ENCODE measurements at regions not wholly inside any gene's neighbourhood (a gene's known extent, or its start where the extent isn't known, plus 50 kb on each side); places are given as distances from the start of the nearest gene placed in this dataset.

DNA sequence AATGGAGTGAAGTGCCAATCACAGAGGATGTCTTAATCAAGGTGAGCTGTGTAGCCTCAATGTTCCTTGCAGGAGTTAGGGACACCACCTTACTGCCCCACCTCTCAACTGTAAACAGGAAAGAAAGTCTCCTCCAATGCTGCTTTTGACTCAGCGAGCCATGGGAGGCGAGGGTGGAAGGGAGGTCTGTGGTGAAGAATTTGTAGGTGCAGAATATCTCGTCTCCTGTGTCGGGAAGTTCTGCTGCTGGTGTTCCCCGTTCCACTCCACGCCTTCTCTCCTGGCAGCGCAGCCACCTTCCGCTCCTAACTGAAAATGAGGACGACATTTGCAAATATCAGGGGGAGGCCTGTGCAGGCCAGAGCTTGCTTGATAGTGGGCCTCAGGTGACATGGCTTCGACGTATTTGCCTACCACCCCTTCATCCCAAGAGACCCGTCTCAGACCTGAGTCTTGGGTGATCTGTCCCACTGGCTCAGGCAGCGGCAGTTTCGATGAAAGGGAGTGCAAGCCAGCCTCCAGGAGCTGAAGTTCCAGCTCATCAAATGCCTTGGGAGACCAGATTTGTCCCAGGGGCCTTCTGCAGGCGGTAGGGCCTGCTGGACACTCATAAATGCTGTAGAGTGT is 368.3 kb upstream of the C1orf174 start:
- Histone ChIP-seq H2AFZ (no peak overlapping the region), H3K27ac (no peak overlapping the region), H3K36me3 (ENCODE audit: control insufficient read depth, insufficient read depth, low read length) (no peaks in the 10 kb centered on the region), H3K27me3 (ENCODE audit: control insufficient read depth, insufficient read depth, low read length) (no peaks in the 10 kb centered on the region), H3K4me1 (no peaks in the 10 kb centered on the region), H3K4me3 (ENCODE audit: low read depth, low read length) (no peak overlapping the region), H3K9me3 (ENCODE audit: control insufficient read depth, low read length) (no peaks in the 10 kb centered on the region), H3K4me2 (ENCODE audit: low read length) (no peak overlapping the region), H3K9ac (no peak overlapping the region), H3K79me2 (no peaks in the 10 kb centered on the region)
- TF ChIP-seq CTCF (IDR thresholded peaks at IDR 0.05), result no peak

GRCh38 chr1:4268889-4269284 is 368.8 kb upstream of the C1orf174 start:
- Histone ChIP-seq H3K27ac (no peak overlapping the region), H3K36me3 (ENCODE audit: control insufficient read depth, insufficient read depth, low read length) (no peaks in the 10 kb centered on the region), H2AFZ (no peak overlapping the region), H3K4me2 (ENCODE audit: low read length) (no peak overlapping the region), H3K79me2 (no peaks in the 10 kb centered on the region), H3K4me1 (no peaks in the 10 kb centered on the region), H3K9me3 (ENCODE audit: control insufficient read depth, low read length) (no peaks in the 10 kb centered on the region), H3K4me3 (ENCODE audit: low read depth, low read length) (no peak overlapping the region), H3K27me3 (ENCODE audit: control insufficient read depth, insufficient read depth, low read length) (no peaks in the 10 kb centered on the region), H3K9ac (no peak overlapping the region)
- TF ChIP-seq CTCF (IDR thresholded peaks at IDR 0.05), result no peak

GRCh38 chr1:4269330-4269729 is 369.3 kb upstream of the C1orf174 start:
- Histone ChIP-seq H3K79me2 (no peaks in the 10 kb centered on the region), H3K4me1 (no peaks in the 10 kb centered on the region), H3K27me3 (ENCODE audit: control insufficient read depth, insufficient read depth, low read length) (no peaks in the 10 kb centered on the region), H3K27ac (no peak overlapping the region), H3K36me3 (ENCODE audit: control insufficient read depth, insufficient read depth, low read length) (no peaks in the 10 kb centered on the region), H3K4me2 (ENCODE audit: low read length) (no peak overlapping the region), H3K4me3 (ENCODE audit: low read depth, low read length) (no peak overlapping the region), H2AFZ (no peak overlapping the region), H3K9ac (no peak overlapping the region), H3K9me3 (ENCODE audit: control insufficient read depth, low read length) (no peaks in the 10 kb centered on the region)
- TF ChIP-seq CTCF (IDR thresholded peaks at IDR 0.05), result no peak

DNA sequence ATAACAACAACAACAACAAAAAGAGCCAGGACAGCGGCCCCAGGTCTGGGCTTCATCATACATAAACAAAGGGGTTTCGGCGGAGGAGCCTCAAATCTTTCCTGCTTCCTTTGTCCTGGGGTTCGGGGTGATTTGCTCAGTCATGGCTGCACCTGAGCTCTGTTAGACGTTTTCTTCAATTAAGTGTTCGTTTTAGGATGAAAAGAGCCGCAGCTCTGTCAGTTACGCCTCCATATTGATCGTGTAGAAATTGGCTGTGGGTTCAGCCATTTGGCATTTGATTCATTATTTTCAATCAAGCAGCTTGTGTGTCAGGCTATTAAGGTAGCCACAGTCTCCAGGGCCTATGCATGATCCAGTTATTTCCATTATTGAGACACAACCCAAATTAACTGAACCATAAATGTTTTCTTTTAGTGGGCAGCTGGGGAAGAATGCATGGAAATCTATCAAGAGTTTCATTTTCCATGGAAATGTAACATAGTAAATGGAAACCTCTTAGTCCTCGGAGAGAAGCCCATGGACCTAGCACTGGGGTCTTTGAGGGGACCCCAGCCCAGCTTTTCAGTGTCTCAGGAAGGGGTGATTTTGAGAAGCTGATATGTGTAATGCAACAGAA is 370.0 kb upstream of the C1orf174 start:
- Histone ChIP-seq H3K27ac (no peak overlapping the region), H3K4me3 (ENCODE audit: low read depth, low read length) (no peak overlapping the region), H2AFZ (no peak overlapping the region), H3K79me2 (no peaks in the 10 kb centered on the region), H3K9me3 (ENCODE audit: control insufficient read depth, low read length) (no peaks in the 10 kb centered on the region), H3K4me2 (ENCODE audit: low read length) (no peak overlapping the region), H3K9ac (no peak overlapping the region), H3K27me3 (ENCODE audit: control insufficient read depth, insufficient read depth, low read length) (no peaks in the 10 kb centered on the region), H3K4me1 (no peaks in the 10 kb centered on the region), H3K36me3 (ENCODE audit: control insufficient read depth, insufficient read depth, low read length) (no peaks in the 10 kb centered on the region)
- no peak for TF ChIP-seq CTCF (IDR thresholded peaks at IDR 0.05)

Measured in parathyroid adenoma (tissue), 2 donors.